GM23338 (cell line): ENCODE measurements at regions not wholly inside any gene's neighbourhood (a gene's known extent, or its start where the extent isn't known, plus 50 kb on each side); places are given as distances from the start of the nearest gene placed in this dataset.

Experiments used
- ATAC-seq: fragments of 200-7000 bp; cut with Tn5 transposase; 3 replicates; pipeline ENCODE4 v1.9.1; 2020
- DNase-seq: peaks from one replicate; pipeline ENCODE4 v3.0.0-alpha.2; 2015; ENCODE audit warnings: low spot score
- H2AFZ ChIP-seq: fragments of 200-600 bp; sonication (generic); 2 replicates; pipeline ENCODE4 v1.8.0; 2016; ENCODE audit warnings: antibody characterized with exemption, mild to moderate bottlenecking, moderate library complexity
- H3F3A ChIP-seq: fragments of 200-600 bp; sonication (generic); replicated peaks from 2 replicates; pipeline ENCODE4 v1.8.0; 2017; ENCODE audit warnings: antibody characterized with exemption, mixed run types, low read depth
- H3K27ac ChIP-seq: fragments of 200-600 bp; sonication (generic); 2 replicates; pipeline ENCODE4 v1.6.1; 2016; ENCODE audit warnings: low read depth
- H3K27me3 ChIP-seq: fragments of 200-600 bp; sonication (generic); 2 replicates; pipeline ENCODE4 v1.8.0; 2016; ENCODE audit warnings: mild to moderate bottlenecking, mixed run types, moderate library complexity; ENCODE audit not compliant: insufficient read depth
- H3K36me3 ChIP-seq: fragments of 200-600 bp; sonication (generic); 2 replicates; pipeline ENCODE4 v1.8.0; 2016; ENCODE audit warnings: mild to moderate bottlenecking; ENCODE audit not compliant: insufficient read depth
- H3K4me1 ChIP-seq: fragments of 200-600 bp; sonication (generic); 2 replicates; pipeline ENCODE4 v1.8.0; 2016; ENCODE audit warnings: mild to moderate bottlenecking, moderate library complexity; ENCODE audit not compliant: insufficient read depth
- H3K4me2 ChIP-seq: fragments of 200-600 bp; sonication (generic); 2 replicates; pipeline ENCODE4 v1.7.1; 2017; ENCODE audit warnings: mixed run types
- H3K4me3 ChIP-seq: fragments of 200-600 bp; sonication (generic); 2 replicates; pipeline ENCODE4 v1.6.1; 2016; ENCODE audit warnings: mixed run types
- H3K79me2 ChIP-seq: fragments of 200-600 bp; sonication (generic); replicated peaks from 2 replicates; pipeline ENCODE4 v1.8.0; 2017; ENCODE audit warnings: mild to moderate bottlenecking; ENCODE audit not compliant: insufficient read depth
- H3K9me2 ChIP-seq: fragments of 200-600 bp; sonication (generic); 2 replicates; pipeline ENCODE4 v1.8.0; 2017; ENCODE audit not compliant: insufficient read depth
- H4K20me1 ChIP-seq: fragments of 200-600 bp; sonication (generic); replicated peaks from 2 replicates; pipeline ENCODE4 v1.8.0; 2017; ENCODE audit warnings: mild to moderate bottlenecking; ENCODE audit not compliant: insufficient read depth
- H3K27ac Mint-ChIP-seq: 2 replicates; pipeline ENCODE4 v1.8.0; 2020; ENCODE audit warnings: inconsistent platforms, mild to moderate bottlenecking, moderate library complexity, mixed read lengths
- H3K27me3 Mint-ChIP-seq: 3 replicates; pipeline ENCODE4 v1.8.0; 2022; ENCODE audit warnings: low read depth, mild to moderate bottlenecking, moderate library complexity, mixed read lengths, inconsistent platforms; ENCODE audit not compliant: insufficient read depth, poor library complexity
- H3K36me3 Mint-ChIP-seq: 3 replicates; pipeline ENCODE4 v1.8.0; 2021; ENCODE audit warnings: low read depth, mild to moderate bottlenecking, inconsistent platforms, moderate library complexity, mixed read lengths
- H3K4me1 Mint-ChIP-seq: 3 replicates; pipeline ENCODE4 v1.8.0; 2020; ENCODE audit warnings: mild to moderate bottlenecking, inconsistent platforms, mixed read lengths
- H3K4me3 Mint-ChIP-seq: 3 replicates; pipeline ENCODE4 v1.8.0; 2021; ENCODE audit warnings: moderate library complexity, mild to moderate bottlenecking, inconsistent platforms, mixed read lengths
- H3K9me3 Mint-ChIP-seq: 3 replicates; pipeline ENCODE4 v1.8.0; 2020; ENCODE audit warnings: moderate library complexity, mild to moderate bottlenecking, inconsistent platforms, mixed read lengths
- ETS1 ChIP-seq: IDR thresholded peaks from 2 replicates; pipeline ENCODE4 v1.6.1; 2016; ENCODE audit warnings: antibody characterized with exemption
- EZH2 ChIP-seq: fragments of 200-600 bp; sonication (generic); IDR thresholded peaks from one replicate; pipeline ENCODE4 v1.8.0; 2017; ENCODE audit warnings: antibody characterized with exemption, mild to moderate bottlenecking, low read depth; ENCODE audit not compliant: unreplicated experiment
- EZH2phosphoT487 ChIP-seq: fragments of 200-600 bp; sonication (generic); IDR thresholded peaks from one replicate; pipeline ENCODE4 v1.8.1; 2018; ENCODE audit warnings: antibody characterized with exemption; ENCODE audit not compliant: unreplicated experiment
- JUNB ChIP-seq: IDR thresholded peaks from one replicate; pipeline ENCODE4 v1.6.1; 2016; ENCODE audit warnings: antibody characterized with exemption; ENCODE audit not compliant: unreplicated experiment
- NANOG ChIP-seq: IDR thresholded peaks from 2 replicates; pipeline ENCODE4 v1.6.1; 2016; ENCODE audit warnings: antibody characterized with exemption, borderline replicate concordance
- POLR2AphosphoS5 ChIP-seq: IDR thresholded peaks from 2 replicates; pipeline ENCODE4 v1.6.1; 2016; ENCODE audit warnings: antibody characterized with exemption, low read depth
- REST ChIP-seq: IDR thresholded peaks from one replicate; pipeline ENCODE4 v1.6.1; 2018; ENCODE audit warnings: antibody characterized with exemption; ENCODE audit not compliant: unreplicated experiment
- STAT1 ChIP-seq: IDR thresholded peaks from one replicate; pipeline ENCODE4 v1.6.1; 2016; ENCODE audit warnings: antibody characterized with exemption; ENCODE audit not compliant: unreplicated experiment
- TF ChIP-seq, protein P1 (sequence below), 2 experiments: fragments of 200-600 bp in 1 of 2; sonication (generic) in 1 of 2; conservative IDR thresholded peaks; 2 replicates each; pipeline versions ENCODE4 v1.5.1 to v1.6.1; 2016 to 2017; ENCODE audit warnings: antibody characterized with exemption in 2 of 2, low read depth in 2 of 2, mild to moderate bottlenecking in 2 of 2, moderate library complexity in 1 of 2

- H3K9me3 Mint-ChIP-seq: no peaks in the 10 kb centered on the region; the same call in 2 of the 3 replicates
Measured at GRCh38 chr10:123570898-123571515, 95.1 kb upstream of the GPR26 start.

DNA sequence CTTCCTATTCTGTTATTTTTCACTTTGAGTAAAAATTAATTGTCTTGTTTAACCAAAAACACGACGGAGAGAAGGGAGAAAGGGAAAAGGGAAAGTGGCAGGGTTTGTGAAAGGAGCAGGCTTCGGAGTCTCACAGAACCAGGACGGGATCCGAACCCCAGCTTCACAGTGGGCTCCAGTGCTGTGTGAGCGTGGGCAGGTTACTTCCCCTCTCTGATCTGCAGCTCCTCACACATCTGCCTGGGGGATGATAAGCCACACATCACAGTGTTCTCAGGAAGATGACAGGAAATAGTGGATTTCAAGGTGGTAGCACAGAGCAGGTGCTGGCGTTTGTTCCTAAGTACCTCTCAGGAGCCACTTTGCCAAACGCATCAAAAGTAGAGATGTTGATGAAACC lies 94.2 kb upstream of the GPR26 start:
- Histone ChIP-seq H3K79me2 (no peaks in the 10 kb centered on the region), H3K4me3 (no peak overlapping the region), H3K36me3 (no peaks in the 10 kb centered on the region), H3K27ac (no peak overlapping the region), H3K4me2 (no peak overlapping the region), H2AFZ (no peak overlapping the region), H3K27me3 (no peaks in the 10 kb centered on the region), H3F3A (no peaks in the 10 kb centered on the region), H4K20me1 (no peaks in the 10 kb centered on the region), H3K4me1 (0 out of 2 replicates have a peak, but pooled peaks cover 3% of the 10 kb centered on the region), H3K9me2 (no peaks in the 10 kb centered on the region)
- Mint-ChIP-seq H3K9me3 (no peaks in the 10 kb centered on the region; the same call in 2 of the 3 replicates), H3K4me1 (peaks cover 9% of the 10 kb centered on the region; the same call in 2 of the 3 replicates), H3K36me3 (no peaks in the 10 kb centered on the region), H3K27ac (no peak overlapping the region), H3K27me3 (peaks cover 15% of the 10 kb centered on the region), H3K4me3 (no peak overlapping the region)
- ATAC-seq (no peak), DNase-seq (no peak)
- no peak for TF ChIP-seq JUNB
- no peak for TF ChIP-seq EZH2phosphoT487
- TF ChIP-seq REST: no peak
- no peak for TF ChIP-seq EZH2
- TF ChIP-seq ETS1: no peak
- TF ChIP-seq, protein P1, sequence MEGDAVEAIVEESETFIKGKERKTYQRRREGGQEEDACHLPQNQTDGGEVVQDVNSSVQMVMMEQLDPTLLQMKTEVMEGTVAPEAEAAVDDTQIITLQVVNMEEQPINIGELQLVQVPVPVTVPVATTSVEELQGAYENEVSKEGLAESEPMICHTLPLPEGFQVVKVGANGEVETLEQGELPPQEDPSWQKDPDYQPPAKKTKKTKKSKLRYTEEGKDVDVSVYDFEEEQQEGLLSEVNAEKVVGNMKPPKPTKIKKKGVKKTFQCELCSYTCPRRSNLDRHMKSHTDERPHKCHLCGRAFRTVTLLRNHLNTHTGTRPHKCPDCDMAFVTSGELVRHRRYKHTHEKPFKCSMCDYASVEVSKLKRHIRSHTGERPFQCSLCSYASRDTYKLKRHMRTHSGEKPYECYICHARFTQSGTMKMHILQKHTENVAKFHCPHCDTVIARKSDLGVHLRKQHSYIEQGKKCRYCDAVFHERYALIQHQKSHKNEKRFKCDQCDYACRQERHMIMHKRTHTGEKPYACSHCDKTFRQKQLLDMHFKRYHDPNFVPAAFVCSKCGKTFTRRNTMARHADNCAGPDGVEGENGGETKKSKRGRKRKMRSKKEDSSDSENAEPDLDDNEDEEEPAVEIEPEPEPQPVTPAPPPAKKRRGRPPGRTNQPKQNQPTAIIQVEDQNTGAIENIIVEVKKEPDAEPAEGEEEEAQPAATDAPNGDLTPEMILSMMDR (conservative IDR thresholded peaks at IDR 0.05; ENCODE audit: low read depth in 2 of 2): no peak
- no peak for TF ChIP-seq NANOG
- no peak for TF ChIP-seq POLR2AphosphoS5

More at GRCh38 chr10:123570898-123571515, 95.1 kb upstream of the GPR26 start:
- Histone ChIP-seq H3K4me3 (no peak overlapping the region), H3K79me2 (no peaks in the 10 kb centered on the region), H3K27me3 (no peaks in the 10 kb centered on the region), H3K9me2 (no peaks in the 10 kb centered on the region), H3F3A (no peaks in the 10 kb centered on the region), H3K36me3 (no peaks in the 10 kb centered on the region), H3K4me2 (no peak overlapping the region), H3K27ac (no peak overlapping the region), H4K20me1 (no peaks in the 10 kb centered on the region), H3K4me1 (0 out of 2 replicates have a peak, but pooled peaks cover 3% of the 10 kb centered on the region), H2AFZ (no peak overlapping the region)
- Mint-ChIP-seq H3K4me3 (no peak overlapping the region), H3K27ac (no peak overlapping the region), H3K27me3 (peaks cover 15% of the 10 kb centered on the region), H3K36me3 (no peaks in the 10 kb centered on the region), H3K4me1 (peaks cover 9% of the 10 kb centered on the region; the same call in 2 of the 3 replicates)
- DNase-seq (no peak), ATAC-seq (no peak)
- TF ChIP-seq, protein P1 (conservative IDR thresholded peaks at IDR 0.05; ENCODE audit: low read depth in 2 of 2): no peak
- TF ChIP-seq STAT1: no peak
- no peak for TF ChIP-seq JUNB
